NB4 (cell line): ENCODE measurements at regions not wholly inside any gene's neighbourhood (a gene's known extent, or its start where the extent isn't known, plus 50 kb on each side); places are given as distances from the start of the nearest gene placed in this dataset.

Experiments used
- DNase-seq: peaks from one replicate; pipeline ENCODE4 v3.0.0; 2010; ENCODE audit warnings: low read depth
- H3K4me3 ChIP-seq: one replicate; pipeline ENCODE4 v1.5.1; 2011; ENCODE audit warnings: mild to moderate bottlenecking, low read depth, low read length, moderate library complexity
- CTCF ChIP-seq: IDR thresholded peaks from one replicate; pipeline ENCODE4 v1.5.1; 2012; ENCODE audit warnings: low read depth, low read length
- MYC ChIP-seq: IDR thresholded peaks from 2 replicates; pipeline ENCODE4 v1.6.1; 2011; ENCODE audit warnings: low read depth, low read length
- POLR2A ChIP-seq: IDR thresholded peaks from 2 replicates; pipeline ENCODE4 v1.6.1; 2011; ENCODE audit warnings: mild to moderate bottlenecking; ENCODE audit not compliant: insufficient read length; ENCODE audit errors: extremely low read depth
- TF ChIP-seq, protein P1 (sequence below): IDR thresholded peaks from 2 replicates; pipeline ENCODE4 v1.6.1; 2011; ENCODE audit warnings: low read depth, low read length

DNA sequence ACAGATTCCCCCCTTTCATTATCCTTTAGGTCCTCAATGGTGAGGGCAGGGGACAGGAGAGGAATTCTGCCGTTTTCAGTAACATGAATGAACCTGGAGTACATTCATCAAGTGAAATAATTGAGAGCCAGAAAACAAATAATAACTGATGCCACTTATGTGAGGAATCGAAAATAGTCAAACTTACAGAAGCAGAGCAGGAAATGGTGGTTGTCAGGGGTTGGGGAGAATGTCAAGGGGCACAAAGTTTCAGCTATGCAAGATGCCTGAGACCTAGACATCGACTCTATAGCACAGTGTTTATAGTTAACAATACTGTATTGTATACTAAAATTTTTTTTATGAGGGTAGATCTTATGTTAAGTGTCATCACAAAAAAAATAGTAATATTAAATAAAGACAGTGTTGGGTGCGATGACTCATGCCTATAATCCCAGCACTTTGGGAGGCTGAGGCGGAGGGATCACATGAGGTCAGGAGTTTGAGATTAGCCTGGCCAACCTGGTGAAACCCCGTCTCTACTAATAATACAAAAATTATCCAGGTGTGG is 1219.8 kb downstream of the GATA3 start:
- no peak overlapping the region for H3K4me3 ChIP-seq
- no peak for DNase-seq
- TF ChIP-seq POLR2A: no peak
- TF ChIP-seq CTCF: no peak
- TF ChIP-seq, protein P1, sequence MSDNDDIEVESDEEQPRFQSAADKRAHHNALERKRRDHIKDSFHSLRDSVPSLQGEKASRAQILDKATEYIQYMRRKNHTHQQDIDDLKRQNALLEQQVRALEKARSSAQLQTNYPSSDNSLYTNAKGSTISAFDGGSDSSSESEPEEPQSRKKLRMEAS: no peak
- no peak for TF ChIP-seq MYC

GRCh38 chr10:9275861-9276260 is 1221.4 kb downstream of the GATA3 start:
- no peak for DNase-seq
- H3K4me3 ChIP-seq: no peak overlapping the region
- TF ChIP-seq, protein P1: no peak
- TF ChIP-seq MYC (no peak), POLR2A (no peak), CTCF (no peak)

- no peak overlapping the region for H3K4me3 ChIP-seq
- DNase-seq: no peak
- TF ChIP-seq MYC (no peak), CTCF (no peak), POLR2A (no peak)
- TF ChIP-seq, protein P1: no peak
Observed at GRCh38 chr10:9285690-9286089, 1231.2 kb downstream of the GATA3 start.

GRCh38 chr10:9289811-9290210 is 1235.3 kb downstream of the GATA3 start:
- DNase-seq: no peak
- H3K4me3 ChIP-seq: no peak overlapping the region
- TF ChIP-seq POLR2A: no peak
- TF ChIP-seq CTCF: no peak
- TF ChIP-seq, protein P1: no peak
- TF ChIP-seq MYC: no peak

DNA sequence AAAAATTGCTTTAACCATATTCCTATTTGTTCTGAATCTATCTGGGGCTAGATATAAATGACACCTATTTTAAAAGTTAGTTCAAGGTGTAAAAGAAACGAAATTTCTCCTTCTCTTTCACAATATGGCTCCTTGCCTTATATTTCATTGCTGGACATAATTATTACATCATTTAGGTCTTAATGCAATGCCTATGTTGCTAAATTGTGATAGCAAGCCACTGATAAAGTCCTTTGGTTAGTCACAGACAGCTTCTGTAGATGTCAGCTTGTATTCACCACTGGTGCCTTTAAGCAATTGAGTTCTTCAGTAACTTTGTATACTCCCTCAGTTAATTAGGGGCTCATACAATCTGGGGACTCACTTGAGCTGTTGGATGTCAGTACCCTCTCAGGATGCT is 1236.6 kb downstream of the GATA3 start:
- no peak for DNase-seq
- H3K4me3 ChIP-seq: no peak overlapping the region
- TF ChIP-seq POLR2A (no peak), MYC (no peak), CTCF (no peak)
- TF ChIP-seq, protein P1: no peak
